K562 (cell line): ENCODE measurements at regions not wholly inside any gene's neighbourhood (a gene's known extent, or its start where the extent isn't known, plus 50 kb on each side); places are given as distances from the start of the nearest gene placed in this dataset.

Experiments
- ARID1B ChIP-seq: fragments of 450-650 bp; IDR thresholded peaks from 2 replicates; pipeline ENCODE4 v1.6.1; 2016; ENCODE audit warnings: antibody characterized with exemption, mild to moderate bottlenecking, inconsistent platforms
- MECOM ChIP-seq: fragments of 250-450 bp; sonication (Bioruptor Pico); IDR thresholded peaks from 2 replicates; pipeline ENCODE4 v1.8.0; 2022; ENCODE audit warnings: inconsistent platforms
- ZNF318 ChIP-seq, 2 experiments: fragments of 450-650 bp; IDR thresholded peaks; 2 replicates each; pipeline ENCODE4 v1.6.1; 2016; ENCODE audit warnings: mild to moderate bottlenecking in 2 of 2, borderline replicate concordance in 1 of 2, low read depth in 1 of 2, moderate library complexity in 1 of 2

- TF ChIP-seq ZNF318 (IDR thresholded peaks at IDR 0.05; ENCODE audit: borderline replicate concordance in 1 of 2, low read depth in 1 of 2): no peak
- TF ChIP-seq MECOM: no peak
- TF ChIP-seq ARID1B: no peak
Measured at GRCh38 chr7:41294556-41295454, 408.1 kb downstream of the INHBA start (continued).
